GM12878 (cell line): ENCODE measurements at regions not wholly inside any gene's neighbourhood (a gene's known extent, or its start where the extent isn't known, plus 50 kb on each side); places are given as distances from the start of the nearest gene placed in this dataset.

Experiments
- ATAC-seq: fragments of 200-7000 bp; cut with Tn5 transposase; 3 replicates; pipeline ENCODE4 v1.9.1; 2020; ENCODE audit warnings: mild to moderate bottlenecking, moderate library complexity
- BruUV-seq: library from RNA; stranded (reverse); fragments of 400-500 nt; replicated peaks from 2 replicates; lab custom pipeline; 2021; lab: Mats Ljungman, UMichigan
- CTCF ChIA-PET: fragments of 300-600 bp; sonication (Branson Sonifier 250); formaldehyde crosslinking; extraction: SDS; loops from one replicate; lab custom pipeline; 2021; ENCODE audit warnings: inconsistent platforms; lab: Yijun Ruan, JAX
- POLR2A ChIA-PET: fragments of 350-600 bp; formaldehyde crosslinking; extraction: SDS; loops from one replicate; lab custom pipeline; 2021; ENCODE audit warnings: inconsistent platforms; lab: Charles Lee
- RAD21 ChIA-PET: fragments of 300-600 bp; sonication (Branson Sonifier 250); formaldehyde crosslinking; loops from one replicate; lab custom pipeline; 2023; ENCODE audit warnings: antibody characterized with exemption; ENCODE audit not compliant: unreplicated experiment; lab: Charles Lee
- SMC1A ChIA-PET: fragments of 300-600 bp; sonication (Branson Sonifier 250); formaldehyde crosslinking; loops from one replicate; lab custom pipeline; 2023; ENCODE audit not compliant: unreplicated experiment, uncharacterized antibody; lab: Charles Lee
- DNase-seq: peaks from one replicate; pipeline ENCODE4 v3.0.0-alpha.2; 2011; ENCODE audit warnings: low read depth, low spot score
- FAIRE-seq: peaks from 3 replicates; lab custom pipeline; 2011; peaks lifted over from hg19 to GRCh38; lab: Jason Lieb, UNC
- H2AFZ ChIP-seq: 2 replicates; pipeline ENCODE4 v1.6.0; 2011; ENCODE audit warnings: low read depth, low read length, control low read depth; ENCODE audit not compliant: control insufficient read depth
- H3K27ac ChIP-seq: 2 replicates; pipeline ENCODE4 v1.5.1; 2011; ENCODE audit warnings: control low read depth; ENCODE audit not compliant: control insufficient read depth, insufficient read depth
- H3K27me3 ChIP-seq, 2 experiments: replicated peaks in 1 of 2; 2 replicates each; pipeline versions ENCODE4 v1.6.0 to v1.6.1; 2011; ENCODE audit warnings: low read length in 1 of 2; ENCODE audit not compliant: control insufficient read depth in 2 of 2, insufficient read depth in 2 of 2
- H3K36me3 ChIP-seq, 2 experiments: 2 replicates each; pipeline ENCODE4 v1.5.1; 2011; ENCODE audit warnings: low read length in 1 of 2; ENCODE audit not compliant: control insufficient read depth in 2 of 2, insufficient read depth in 2 of 2
- H3K4me1 ChIP-seq: 2 replicates; pipeline ENCODE4 v1.6.1; 2011; ENCODE audit warnings: mild to moderate bottlenecking, low read length, moderate library complexity, mixed read lengths; ENCODE audit not compliant: control insufficient read depth, insufficient read depth
- H3K4me2 ChIP-seq: 2 replicates; pipeline ENCODE4 v1.6.0; 2011; ENCODE audit warnings: control low read depth; ENCODE audit not compliant: control insufficient read depth, insufficient read depth
- H3K4me3 ChIP-seq: fragments of 200-600 bp; sonication (generic); 2 replicates; pipeline ENCODE4 v1.5.1; 2016
- H3K79me2 ChIP-seq: 2 replicates; pipeline ENCODE4 v1.6.0; 2011; ENCODE audit warnings: low read length; ENCODE audit not compliant: control insufficient read depth, insufficient read depth
- H3K9ac ChIP-seq: 2 replicates; pipeline ENCODE4 v1.8.0; 2011; ENCODE audit warnings: low read length, control low read depth, mixed read lengths; ENCODE audit not compliant: control insufficient read depth, insufficient read depth
- H3K9me3 ChIP-seq: replicated peaks from 3 replicates; pipeline ENCODE4 v1.5.1; 2011; ENCODE audit warnings: mild to moderate bottlenecking, low read length; ENCODE audit not compliant: control insufficient read depth, insufficient read depth
- H4K20me1 ChIP-seq: 2 replicates; pipeline ENCODE4 v1.6.0; 2011; ENCODE audit not compliant: control insufficient read depth, insufficient read depth
- CBX3 ChIP-seq: fragments of 200-600 bp; sonication (generic); IDR thresholded peaks from 2 replicates; pipeline ENCODE4 v1.6.1; 2016; ENCODE audit warnings: low read depth, borderline replicate concordance
- CEBPB ChIP-seq, 2 experiments: fragments of 150-350 bp in 1 of 2; IDR thresholded peaks; 2 replicates each; pipeline ENCODE4 v1.6.1; 2012 to 2014; ENCODE audit warnings: low read depth in 2 of 2, low read length in 2 of 2, borderline replicate concordance in 1 of 2, inconsistent platforms in 1 of 2
- EZH2 ChIP-seq: IDR thresholded peaks from 2 replicates; pipeline ENCODE4 v1.6.1; 2012; ENCODE audit warnings: low read depth, mild to moderate bottlenecking, control low read depth, inconsistent platforms, low read length, borderline replicate concordance; ENCODE audit not compliant: control insufficient read depth
- HDAC6 ChIP-seq: fragments of 200-600 bp; sonication (generic); IDR thresholded peaks from one replicate; pipeline ENCODE4 v1.8.0; 2017; ENCODE audit warnings: antibody characterized with exemption; ENCODE audit not compliant: unreplicated experiment
- KAT2A ChIP-seq: conservative IDR thresholded peaks from 2 replicates; pipeline ENCODE4 v1.6.1; 2011; ENCODE audit warnings: low read depth, low read length; ENCODE audit not compliant: control insufficient read depth
- MTA2 ChIP-seq: fragments of 450-650 bp; IDR thresholded peaks from 2 replicates; pipeline ENCODE4 v1.6.1; 2016; ENCODE audit warnings: low read depth, mild to moderate bottlenecking, moderate library complexity
- NFYB ChIP-seq: IDR thresholded peaks from 2 replicates; pipeline ENCODE4 v1.6.1; 2011; ENCODE audit warnings: low read depth, mild to moderate bottlenecking, low read length, improper control_type of control experiment, moderate library complexity; ENCODE audit not compliant: insufficient read depth
- NR2F1 ChIP-seq: fragments of 450-650 bp; conservative IDR thresholded peaks from 2 replicates; pipeline ENCODE4 v1.6.1; 2017; ENCODE audit warnings: mild to moderate bottlenecking
- PAX8 ChIP-seq: fragments of 450-650 bp; IDR thresholded peaks from 2 replicates; pipeline ENCODE4 v1.6.1; 2017; ENCODE audit warnings: mild to moderate bottlenecking, moderate library complexity
- RCOR1 ChIP-seq: conservative IDR thresholded peaks from 2 replicates; pipeline ENCODE4 v1.6.1; 2012; ENCODE audit warnings: low read depth, low read length, improper control_type of control experiment
- SMAD1 ChIP-seq: fragments of 450-650 bp; IDR thresholded peaks from 2 replicates; pipeline ENCODE4 v1.6.1; 2018; ENCODE audit warnings: mild to moderate bottlenecking, low read depth; ENCODE audit not compliant: partially characterized antibody
- WGBS: methylation state at CpG from one replicate; pipeline ENCODE4 v1.1.6; 2016; ENCODE audit warnings: low lambda C conversion rate; ENCODE audit not compliant: insufficient replicate concordance, insufficient coverage; ENCODE audit errors: missing lambda C conversion rate; 5-methylcytosine and 5-hydroxymethylcytosine counted together
- in situ Hi-C: fragments of 300-500 bp; cut with MboI; formaldehyde crosslinking; loops from 9 replicates; pipeline ENCODE4 v1.14.3; 2018; ENCODE audit warnings: mixed read lengths
- intact Hi-C: fragments of 100-400 bp; cut with micrococcal nuclease; formaldehyde crosslinking; loops from one replicate; pipeline ENCODE4 v1.14.2; 2022; ENCODE audit not compliant: unreplicated experiment
- TF ChIP-seq, protein P1 (sequence below): fragments of 450-650 bp; IDR thresholded peaks from 2 replicates; pipeline ENCODE4 v1.6.1; 2016; ENCODE audit warnings: mild to moderate bottlenecking

GRCh38 chr3:181917027-181917426 lies 205.3 kb downstream of the SOX2 start:
- no TSS peak for BruUV-seq
- WGBS: 62% methylated on average over 3 of the region's 3 CpGs
- no peaks in the 10 kb centered on the region for H3K9me3 ChIP-seq
- no peak overlapping the region for H3K9ac ChIP-seq
- no peak overlapping the region for H3K4me3 ChIP-seq
- in situ Hi-C loops: no loop called here
- ATAC-seq (no peak), DNase-seq (no peak), FAIRE-seq (no peak)
- peaks cover 19% of the 10 kb centered on the region for H3K4me1 ChIP-seq
- H2AFZ ChIP-seq: no peak overlapping the region
- H3K79me2 ChIP-seq: no peaks in the 10 kb centered on the region
- H4K20me1 ChIP-seq: no peaks in the 10 kb centered on the region
- H3K4me2 ChIP-seq: no peak overlapping the region
- ChIA-PET POLR2A (no interaction called here), CTCF (interaction anchor here (0.9 kb wide), 1 partner anchor 37 kb away, joined by 3 read pairs; no protein-coding TSS in a partner anchor), RAD21 (interaction anchor here (0.6 kb wide), 1 partner anchor 20 kb away, joined by 3 read pairs; no protein-coding TSS in a partner anchor), SMC1A (no interaction called here)
- no peaks in the 10 kb centered on the region for H3K36me3 ChIP-seq
- intact Hi-C loops: no loop called here
- H3K27me3 ChIP-seq: no peaks in the 10 kb centered on the region
- TF ChIP-seq, protein P1, sequence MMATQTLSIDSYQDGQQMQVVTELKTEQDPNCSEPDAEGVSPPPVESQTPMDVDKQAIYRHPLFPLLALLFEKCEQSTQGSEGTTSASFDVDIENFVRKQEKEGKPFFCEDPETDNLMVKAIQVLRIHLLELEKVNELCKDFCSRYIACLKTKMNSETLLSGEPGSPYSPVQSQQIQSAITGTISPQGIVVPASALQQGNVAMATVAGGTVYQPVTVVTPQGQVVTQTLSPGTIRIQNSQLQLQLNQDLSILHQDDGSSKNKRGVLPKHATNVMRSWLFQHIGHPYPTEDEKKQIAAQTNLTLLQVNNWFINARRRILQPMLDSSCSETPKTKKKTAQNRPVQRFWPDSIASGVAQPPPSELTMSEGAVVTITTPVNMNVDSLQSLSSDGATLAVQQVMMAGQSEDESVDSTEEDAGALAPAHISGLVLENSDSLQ: no peak
- no peak for TF ChIP-seq KAT2A
- no peak for TF ChIP-seq NFYB
- no peak for TF ChIP-seq MTA2
- no peak for TF ChIP-seq RCOR1
- no peak for TF ChIP-seq EZH2
- TF ChIP-seq SMAD1: no peak
- TF ChIP-seq CEBPB (IDR thresholded peaks at IDR 0.05; ENCODE audit: borderline replicate concordance in 1 of 2, low read depth in 2 of 2, low read length in 2 of 2): no peak
- TF ChIP-seq HDAC6: no peak
- no peak for TF ChIP-seq NR2F1
- TF ChIP-seq PAX8: no peak
- no peak for TF ChIP-seq CBX3
- no peak overlapping the region for H3K27ac ChIP-seq
